SH-SY5Y (cell line): ENCODE measurements at regions not wholly inside any gene's neighbourhood (a gene's known extent, or its start where the extent isn't known, plus 50 kb on each side); places are given as distances from the start of the nearest gene placed in this dataset.

Source experiments
- GATA2 ChIP-seq: IDR thresholded peaks from 2 replicates; pipeline ENCODE4 v1.6.1; 2011; ENCODE audit warnings: mild to moderate bottlenecking, low read depth, low read length
- GATA3 ChIP-seq: IDR thresholded peaks from 2 replicates; pipeline ENCODE4 v1.6.1; 2011; ENCODE audit warnings: low read depth, mild to moderate bottlenecking, low read length, moderate library complexity

DNA sequence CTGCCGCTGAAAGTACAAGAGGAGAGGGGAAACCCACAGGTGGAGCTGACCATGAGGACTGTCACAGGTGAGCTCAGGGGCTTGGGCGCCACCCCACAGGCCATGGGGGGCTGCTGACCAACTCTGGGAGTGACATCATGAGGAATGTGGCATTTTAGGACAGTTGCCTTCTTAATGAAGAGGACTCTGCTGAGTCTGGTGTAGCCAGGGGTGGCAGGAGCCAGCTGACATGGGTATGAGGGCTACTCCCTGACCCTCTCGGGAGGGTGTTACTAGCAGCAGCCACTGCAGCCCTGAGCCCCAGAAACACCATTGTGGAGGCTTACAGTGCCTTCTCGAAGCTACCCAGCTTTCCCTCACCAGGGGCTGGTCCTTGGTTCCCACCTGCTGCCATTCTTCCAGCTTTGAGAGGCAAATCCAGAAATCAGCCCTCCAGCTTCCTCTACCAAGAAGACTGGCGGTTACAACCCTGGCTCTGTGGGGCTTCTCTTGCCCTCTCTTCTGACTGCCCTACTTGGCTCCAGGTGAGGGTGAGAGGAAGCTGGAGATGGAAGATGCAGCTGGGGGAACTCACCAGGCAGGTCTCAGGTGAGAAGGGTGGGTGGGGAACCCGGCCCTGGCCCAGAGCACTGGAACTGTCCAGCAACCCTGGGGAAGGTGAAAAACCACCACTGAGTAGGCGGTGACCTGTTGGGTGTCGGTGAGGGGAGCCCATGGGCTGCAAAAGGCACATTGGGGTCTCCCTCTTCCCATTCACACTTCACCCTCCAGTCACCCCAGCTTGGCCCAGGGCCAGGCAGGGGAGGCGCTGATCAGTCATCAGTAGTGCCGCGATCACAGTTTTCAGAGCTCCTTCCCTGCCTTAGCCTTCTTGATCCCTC is 98.5 kb downstream of the MCFD2 start:
- TF ChIP-seq GATA2 (no peak), GATA3 (no peak)
